ENCODE measurements at regions not wholly inside any gene's neighbourhood (a gene's known extent, or its start where the extent isn't known, plus 50 kb on each side); places are given as distances from the start of the nearest gene placed in this dataset.

- no peak for TF ChIP-seq CTCF (IDR thresholded peaks at IDR 0.05; ENCODE audit: borderline replicate concordance, control extremely low read depth, extremely low read depth, insufficient read depth, missing control alignments)
- in situ Hi-C loops (cut with MboI; ENCODE audit: low sequenced_read_pairs, unreplicated experiment): no loop called here
Measured at GRCh38 chr12:111034083-111034885, 113.9 kb upstream of the MYL2 start, which contains the start of gene CUX2. CUX2 (plus strand) TSS chr12:111034165.

GRCh38 chr12:111033281-111034082, 113.1 kb upstream of the MYL2 start:
- DNase-seq (ENCODE audit: low spot score): no peak
- peak; percentile 24 for TF ChIP-seq CTCF (IDR thresholded peaks at IDR 0.05; ENCODE audit: borderline replicate concordance, control extremely low read depth, extremely low read depth, insufficient read depth, missing control alignments)
- in situ Hi-C loops (cut with MboI; ENCODE audit: low sequenced_read_pairs, unreplicated experiment): no loop called here

More at GRCh38 chr12:111034083-111034885, 113.9 kb upstream of the MYL2 start, which contains the start of gene CUX2:
- DNase-seq (ENCODE audit: low spot score): no peak

GRCh38 chr12:111032591-111032919, 112.2 kb upstream of the MYL2 start:
- TF ChIP-seq CTCF (IDR thresholded peaks at IDR 0.05; ENCODE audit: borderline replicate concordance, control extremely low read depth, extremely low read depth, insufficient read depth, missing control alignments): no peak
- no peak for DNase-seq (ENCODE audit: low spot score)
- in situ Hi-C loops (cut with MboI; ENCODE audit: low sequenced_read_pairs, unreplicated experiment): no loop called here

GRCh38 chr12:111031916-111032590, 111.7 kb upstream of the MYL2 start:
- DNase-seq (ENCODE audit: low spot score): no peak
- no peak for TF ChIP-seq CTCF (IDR thresholded peaks at IDR 0.05; ENCODE audit: borderline replicate concordance, control extremely low read depth, extremely low read depth, insufficient read depth, missing control alignments)
- in situ Hi-C loops (cut with MboI; ENCODE audit: low sequenced_read_pairs, unreplicated experiment): no loop called here

- DNase-seq (ENCODE audit: low spot score): no peak
- in situ Hi-C loops (cut with MboI; ENCODE audit: low sequenced_read_pairs, unreplicated experiment): no loop called here
- no peak for TF ChIP-seq CTCF (IDR thresholded peaks at IDR 0.05; ENCODE audit: borderline replicate concordance, control extremely low read depth, extremely low read depth, insufficient read depth, missing control alignments)
Measured at GRCh38 chr12:111030800-111031199, 110.4 kb upstream of the MYL2 start.

- no peak for DNase-seq (ENCODE audit: low spot score)
- TF ChIP-seq CTCF (IDR thresholded peaks at IDR 0.05; ENCODE audit: borderline replicate concordance, control extremely low read depth, extremely low read depth, insufficient read depth, missing control alignments): no peak
- in situ Hi-C loops (cut with MboI; ENCODE audit: low sequenced_read_pairs, unreplicated experiment): no loop called here
Measured at GRCh38 chr12:111029732-111030131, 109.4 kb upstream of the MYL2 start.

Data from GM13976 (cell line).